Stomach (tissue), 4 donors: ENCODE measurements at regions not wholly inside any gene's neighbourhood (a gene's known extent, or its start where the extent isn't known, plus 50 kb on each side); places are given as distances from the start of the nearest gene placed in this dataset.

ENCODE experiments used
- POLR2AphosphoS5 ChIP-seq, 3 donors: sonication (generic); formaldehyde crosslinking; IDR thresholded peaks; one replicate each; pipeline ENCODE4 v1.6.1; 2016; ENCODE audit warnings: antibody characterized with exemption in 3 of 3
- TF ChIP-seq, protein P1 (sequence below), 7 experiments: fragments of 450-650 bp in 4 of 7; fragments of 200-600 bp in 3 of 7; sonication (generic) in 3 of 7; IDR thresholded peaks; one replicate each; pipeline ENCODE4 v1.5.1; 2016 to 2019; ENCODE audit warnings: antibody characterized with exemption in 7 of 7, control low read depth in 2 of 7, mild to moderate bottlenecking in 1 of 7

- TF ChIP-seq, protein P1, sequence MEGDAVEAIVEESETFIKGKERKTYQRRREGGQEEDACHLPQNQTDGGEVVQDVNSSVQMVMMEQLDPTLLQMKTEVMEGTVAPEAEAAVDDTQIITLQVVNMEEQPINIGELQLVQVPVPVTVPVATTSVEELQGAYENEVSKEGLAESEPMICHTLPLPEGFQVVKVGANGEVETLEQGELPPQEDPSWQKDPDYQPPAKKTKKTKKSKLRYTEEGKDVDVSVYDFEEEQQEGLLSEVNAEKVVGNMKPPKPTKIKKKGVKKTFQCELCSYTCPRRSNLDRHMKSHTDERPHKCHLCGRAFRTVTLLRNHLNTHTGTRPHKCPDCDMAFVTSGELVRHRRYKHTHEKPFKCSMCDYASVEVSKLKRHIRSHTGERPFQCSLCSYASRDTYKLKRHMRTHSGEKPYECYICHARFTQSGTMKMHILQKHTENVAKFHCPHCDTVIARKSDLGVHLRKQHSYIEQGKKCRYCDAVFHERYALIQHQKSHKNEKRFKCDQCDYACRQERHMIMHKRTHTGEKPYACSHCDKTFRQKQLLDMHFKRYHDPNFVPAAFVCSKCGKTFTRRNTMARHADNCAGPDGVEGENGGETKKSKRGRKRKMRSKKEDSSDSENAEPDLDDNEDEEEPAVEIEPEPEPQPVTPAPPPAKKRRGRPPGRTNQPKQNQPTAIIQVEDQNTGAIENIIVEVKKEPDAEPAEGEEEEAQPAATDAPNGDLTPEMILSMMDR (IDR thresholded peaks at IDR 0.05): no peak
- no peak for TF ChIP-seq POLR2AphosphoS5 (IDR thresholded peaks at IDR 0.05)
Measured at GRCh38 chr6:114576330-114576729, 233.5 kb upstream of the HS3ST5 start.
